ENCODE measurements at regions not wholly inside any gene's neighbourhood (a gene's known extent, or its start where the extent isn't known, plus 50 kb on each side); places are given as distances from the start of the nearest gene placed in this dataset.

DNA sequence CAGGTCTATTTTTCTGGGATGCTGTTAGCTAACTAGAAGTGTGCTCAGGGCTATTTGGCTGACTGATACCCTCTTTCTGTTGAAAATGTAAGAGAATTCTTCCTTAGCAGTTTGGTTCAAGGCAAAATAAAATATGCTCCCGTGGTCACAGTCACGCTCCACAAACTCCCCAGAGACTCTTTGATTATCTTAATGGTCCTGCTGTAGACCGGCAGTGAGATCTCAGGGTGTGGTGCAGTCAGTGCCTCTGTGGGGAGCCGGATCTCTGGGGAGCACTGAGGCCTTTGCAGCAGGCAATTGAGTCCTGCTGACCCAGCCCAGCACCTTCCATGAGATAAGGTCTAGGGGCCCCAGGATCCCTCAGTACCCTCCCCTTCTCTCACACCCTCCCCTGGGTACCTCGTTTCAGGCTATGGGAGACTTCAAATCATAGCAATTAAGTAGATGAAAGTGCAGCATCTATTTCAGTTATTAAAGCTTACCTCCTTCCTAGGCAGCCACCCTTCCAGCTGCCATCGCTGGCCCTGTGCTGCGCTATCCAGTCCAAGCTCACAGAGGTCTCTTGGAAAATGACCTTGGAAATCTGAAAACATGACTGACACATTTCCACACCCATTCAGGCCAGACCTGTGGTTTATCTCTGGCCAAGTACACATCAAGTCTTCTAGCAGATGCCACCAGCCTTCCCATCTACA lies 98.1 kb downstream of the SEC16B start:
- TF ChIP-seq POLR2A (IDR thresholded peaks at IDR 0.05) (no peak), EP300 (IDR thresholded peaks at IDR 0.05) (no peak)

Measured in tibial nerve (tissue), 3 donors.